Psoas muscle (tissue), 7 donors: ENCODE measurements at regions not wholly inside any gene's neighbourhood (a gene's known extent, or its start where the extent isn't known, plus 50 kb on each side); places are given as distances from the start of the nearest gene placed in this dataset.

Experiments
- ATAC-seq, 4 donors: fragments of 200-7000 bp; cut with Tn5 transposase; one replicate each; pipeline ENCODE4 v1.9.1; 2020; ENCODE audit warnings: moderate library complexity in 3 of 4, mild to moderate bottlenecking in 2 of 4
- DNase-seq, 2 donors: peaks; one replicate each; pipeline ENCODE4 v3.0.0-alpha.2; 2020
- H3K27ac ChIP-seq: fragments of 200-600 bp; one replicate; pipeline ENCODE4 v1.8.0; 2022
- H3K27me3 ChIP-seq, 3 donors: fragments of 200-600 bp in 1 of 3; one replicate each; pipeline versions ENCODE4 v1.6.1 to v1.8.0; 2013 to 2022; ENCODE audit warnings: low read length in 2 of 3, mild to moderate bottlenecking in 2 of 3, moderate library complexity in 1 of 3; ENCODE audit not compliant: insufficient read depth in 3 of 3
- H3K36me3 ChIP-seq, 2 donors: fragments of 200-600 bp in 1 of 2; one replicate each; pipeline versions ENCODE4 v1.6.1 to v1.8.0; 2013 to 2022; ENCODE audit warnings: low read depth in 1 of 2, mild to moderate bottlenecking in 1 of 2, moderate library complexity in 1 of 2; ENCODE audit not compliant: insufficient read depth in 1 of 2
- H3K4me1 ChIP-seq: fragments of 200-600 bp; one replicate; pipeline ENCODE4 v1.8.0; 2022
- H3K4me3 ChIP-seq: fragments of 200-600 bp; one replicate; pipeline ENCODE4 v1.8.0; 2022; ENCODE audit warnings: mild to moderate bottlenecking
- H3K9me3 ChIP-seq: fragments of 200-600 bp; one replicate; pipeline ENCODE4 v1.8.0; 2022
- whole genome bisulfite sequencing, 3 donors: extraction: QIAGEN DNeasy Blood & Tissue Kit; methylation state at CpG; one replicate each; pipeline versions ENCODE4 v1.1.6 to v1.1.7; 2013; 5-methylcytosine and 5-hydroxymethylcytosine counted together
- intact Hi-C, 2 donors: fragments of 100-400 bp; cut with DNase I; formaldehyde crosslinking; loops; one replicate each; pipeline versions ENCODE4 v1.11.0 to v1.14.2; 2022
- TF ChIP-seq, protein P1 (sequence below): fragments of 200-600 bp; IDR thresholded peaks from one replicate; pipeline ENCODE4 v1.8.0; 2022; ENCODE audit warnings: antibody characterized with exemption
- donor health status: healthy with polysubstance abuse.
- donor health status: DM: no; HTN: no; CAD: no; lungs with moderate emphysema.
- donor health status: Bipolar disorder and iron deficiency.
- donor health status: healthy.
- donor health status: DM: yes; HTN: yes; CAD: no.
- donor health status: DM: no; HTN: no; CAD: no.
- donor health status: DM: yes; HTN: yes; CAD: no.

- no peak for ATAC-seq
- Histone ChIP-seq H3K4me3 (no peak overlapping the region), H3K9me3 (no peaks in the 10 kb centered on the region), H3K27ac (no peak overlapping the region), H3K4me1 (peaks cover 31% of the 10 kb centered on the region), H3K36me3 (no peaks in the 10 kb centered on the region), H3K27me3 (no peaks in the 10 kb centered on the region)
- 98 to 99% (median 98%) methylated on average over 6 of the region's 6 CpGs for WGBS, 3 donors
- intact Hi-C loops: no loop called here
- TF ChIP-seq, protein P1, sequence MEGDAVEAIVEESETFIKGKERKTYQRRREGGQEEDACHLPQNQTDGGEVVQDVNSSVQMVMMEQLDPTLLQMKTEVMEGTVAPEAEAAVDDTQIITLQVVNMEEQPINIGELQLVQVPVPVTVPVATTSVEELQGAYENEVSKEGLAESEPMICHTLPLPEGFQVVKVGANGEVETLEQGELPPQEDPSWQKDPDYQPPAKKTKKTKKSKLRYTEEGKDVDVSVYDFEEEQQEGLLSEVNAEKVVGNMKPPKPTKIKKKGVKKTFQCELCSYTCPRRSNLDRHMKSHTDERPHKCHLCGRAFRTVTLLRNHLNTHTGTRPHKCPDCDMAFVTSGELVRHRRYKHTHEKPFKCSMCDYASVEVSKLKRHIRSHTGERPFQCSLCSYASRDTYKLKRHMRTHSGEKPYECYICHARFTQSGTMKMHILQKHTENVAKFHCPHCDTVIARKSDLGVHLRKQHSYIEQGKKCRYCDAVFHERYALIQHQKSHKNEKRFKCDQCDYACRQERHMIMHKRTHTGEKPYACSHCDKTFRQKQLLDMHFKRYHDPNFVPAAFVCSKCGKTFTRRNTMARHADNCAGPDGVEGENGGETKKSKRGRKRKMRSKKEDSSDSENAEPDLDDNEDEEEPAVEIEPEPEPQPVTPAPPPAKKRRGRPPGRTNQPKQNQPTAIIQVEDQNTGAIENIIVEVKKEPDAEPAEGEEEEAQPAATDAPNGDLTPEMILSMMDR: no peak
- DNase-seq: no peak
These were observed 70.2 kb upstream of the CD180 start for GRCh38 chr5:67266654-67267350.

- H3K4me1 ChIP-seq: peaks cover 31% of the 10 kb centered on the region
- H3K27ac ChIP-seq: no peak overlapping the region
- no peak for DNase-seq
- intact Hi-C loops: no loop called here
- ATAC-seq: no peak
- H3K9me3 ChIP-seq: no peaks in the 10 kb centered on the region
- TF ChIP-seq, protein P1: no peak
- no peak overlapping the region for H3K4me3 ChIP-seq
- H3K36me3 ChIP-seq: no peaks in the 10 kb centered on the region
- WGBS, 3 donors: 84 to 100% (median 94%) methylated on average over 1 of the region's 1 CpG
- no peaks in the 10 kb centered on the region for H3K27me3 ChIP-seq
These were observed 69.4 kb upstream of the CD180 start for GRCh38 chr5:67265951-67266350.

GRCh38 chr5:67263656-67264408 lies 67.2 kb upstream of the CD180 start:
- Histone ChIP-seq H3K27ac (no peak overlapping the region), H3K4me3 (no peak overlapping the region), H3K4me1 (peaks cover 16% of the 10 kb centered on the region), H3K9me3 (no peaks in the 10 kb centered on the region), H3K27me3 (no peaks in the 10 kb centered on the region), H3K36me3 (no peaks in the 10 kb centered on the region)
- 89 to 94% (median 93%) methylated on average over 4 of the region's 4 CpGs for WGBS, 3 donors
- intact Hi-C loops: no loop called here
- no peak for DNase-seq
- ATAC-seq: no peak
- TF ChIP-seq, protein P1: no peak

GRCh38 chr5:67262956-67263355 lies 66.4 kb upstream of the CD180 start:
- Histone ChIP-seq H3K4me1 (peaks cover 7% of the 10 kb centered on the region), H3K9me3 (no peaks in the 10 kb centered on the region), H3K27ac (no peak overlapping the region), H3K36me3 (no peaks in the 10 kb centered on the region), H3K27me3 (no peaks in the 10 kb centered on the region), H3K4me3 (no peak overlapping the region)
- DNase-seq (no peak), ATAC-seq (no peak)
- TF ChIP-seq, protein P1: no peak
- intact Hi-C loops: no loop called here
